ENCODE measurements at regions not wholly inside any gene's neighbourhood (a gene's known extent, or its start where the extent isn't known, plus 50 kb on each side); places are given as distances from the start of the nearest gene placed in this dataset.

DNA sequence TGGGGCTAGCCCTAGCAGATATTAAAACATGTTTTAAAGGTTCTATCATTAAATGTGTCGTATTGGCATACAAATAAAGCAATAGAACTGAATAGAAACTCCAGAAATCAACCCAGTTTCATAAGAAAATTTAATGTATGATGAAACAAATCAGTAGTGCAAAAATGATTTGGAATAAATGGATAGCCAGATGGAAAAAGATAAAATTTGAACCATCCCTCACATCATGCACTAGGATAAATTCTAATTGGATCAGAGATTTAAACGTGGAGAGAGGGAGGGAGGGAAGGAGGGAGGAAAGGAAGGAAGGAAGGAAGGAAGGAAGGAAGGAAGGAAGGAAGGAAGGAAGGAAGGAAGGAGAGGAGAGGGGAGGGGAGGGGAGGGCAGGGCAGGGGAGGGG lies 235.3 kb downstream of the SEC61B start:
- no peaks in the 10 kb centered on the region for H3K27me3 ChIP-seq
- H3K4me3 ChIP-seq = no peak overlapping the region
- 50 to 58% methylated on average over 2 of the region's 2 CpGs for WGBS, 2 donors
- H3K4me1 ChIP-seq = no peaks in the 10 kb centered on the region
- no peak for TF ChIP-seq EP300 (IDR thresholded peaks at IDR 0.05)
- TF ChIP-seq, protein P1, sequence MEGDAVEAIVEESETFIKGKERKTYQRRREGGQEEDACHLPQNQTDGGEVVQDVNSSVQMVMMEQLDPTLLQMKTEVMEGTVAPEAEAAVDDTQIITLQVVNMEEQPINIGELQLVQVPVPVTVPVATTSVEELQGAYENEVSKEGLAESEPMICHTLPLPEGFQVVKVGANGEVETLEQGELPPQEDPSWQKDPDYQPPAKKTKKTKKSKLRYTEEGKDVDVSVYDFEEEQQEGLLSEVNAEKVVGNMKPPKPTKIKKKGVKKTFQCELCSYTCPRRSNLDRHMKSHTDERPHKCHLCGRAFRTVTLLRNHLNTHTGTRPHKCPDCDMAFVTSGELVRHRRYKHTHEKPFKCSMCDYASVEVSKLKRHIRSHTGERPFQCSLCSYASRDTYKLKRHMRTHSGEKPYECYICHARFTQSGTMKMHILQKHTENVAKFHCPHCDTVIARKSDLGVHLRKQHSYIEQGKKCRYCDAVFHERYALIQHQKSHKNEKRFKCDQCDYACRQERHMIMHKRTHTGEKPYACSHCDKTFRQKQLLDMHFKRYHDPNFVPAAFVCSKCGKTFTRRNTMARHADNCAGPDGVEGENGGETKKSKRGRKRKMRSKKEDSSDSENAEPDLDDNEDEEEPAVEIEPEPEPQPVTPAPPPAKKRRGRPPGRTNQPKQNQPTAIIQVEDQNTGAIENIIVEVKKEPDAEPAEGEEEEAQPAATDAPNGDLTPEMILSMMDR (IDR thresholded peaks at IDR 0.05) = no peak
- TF ChIP-seq POLR2AphosphoS5 (IDR thresholded peaks at IDR 0.05) = no peak
- TF ChIP-seq POLR2A (IDR thresholded peaks at IDR 0.05) = no peak
- no peak overlapping the region for H3K27ac ChIP-seq
- no peak for ATAC-seq (ENCODE audit: low FRiP score in 2 of 2)
- H3K9me3 ChIP-seq = no peaks in the 10 kb centered on the region
- DNase-seq = no peak
- no peaks in the 10 kb centered on the region for H3K36me3 ChIP-seq

DNA sequence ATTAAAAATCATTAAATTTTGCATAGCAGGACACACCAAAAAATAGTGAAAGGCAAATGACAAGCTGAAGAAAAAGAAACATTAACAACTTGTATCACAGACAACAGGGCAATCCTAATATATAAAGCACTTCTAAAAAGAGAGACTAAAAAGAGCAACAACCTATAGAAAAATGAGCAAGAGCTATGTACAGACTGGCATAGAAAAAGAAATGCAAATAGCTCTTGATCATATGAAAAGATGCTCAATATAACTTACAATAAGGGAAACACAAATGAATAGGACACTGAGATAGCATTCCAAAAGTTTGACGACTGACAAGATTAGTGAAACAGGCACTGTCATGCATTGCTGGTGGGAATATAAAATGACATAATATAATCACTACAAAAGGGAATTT lies 235.9 kb downstream of the SEC61B start:
- ATAC-seq (ENCODE audit: low FRiP score in 2 of 2) (no peak), DNase-seq (no peak)
- no peaks in the 10 kb centered on the region for H3K27me3 ChIP-seq
- TF ChIP-seq POLR2AphosphoS5 (IDR thresholded peaks at IDR 0.05) (no peak), EP300 (IDR thresholded peaks at IDR 0.05) (no peak), POLR2A (IDR thresholded peaks at IDR 0.05) (no peak)
- TF ChIP-seq, protein P1 (IDR thresholded peaks at IDR 0.05) = no peak
- H3K4me1 ChIP-seq = no peaks in the 10 kb centered on the region
- no peaks in the 10 kb centered on the region for H3K36me3 ChIP-seq
- 81 to 94% methylated on average over 1 of the region's 1 CpG for WGBS, 2 donors
- no peak overlapping the region for H3K4me3 ChIP-seq
- no peak overlapping the region for H3K27ac ChIP-seq
- no peaks in the 10 kb centered on the region for H3K9me3 ChIP-seq

- TF ChIP-seq POLR2AphosphoS5 (IDR thresholded peaks at IDR 0.05) (no peak), POLR2A (IDR thresholded peaks at IDR 0.05) (no peak), EP300 (IDR thresholded peaks at IDR 0.05) (no peak)
- TF ChIP-seq, protein P1 (IDR thresholded peaks at IDR 0.05) = no peak
- ATAC-seq (ENCODE audit: low FRiP score in 2 of 2) (no peak), DNase-seq (no peak)
- H3K36me3 ChIP-seq = no peaks in the 10 kb centered on the region
- 86 to 90% methylated on average over 9 of the region's 9 CpGs for WGBS, 2 donors
- H3K27ac ChIP-seq = no peak overlapping the region
- H3K27me3 ChIP-seq = no peaks in the 10 kb centered on the region
- H3K4me3 ChIP-seq = no peak overlapping the region
- no peaks in the 10 kb centered on the region for H3K4me1 ChIP-seq
- no peaks in the 10 kb centered on the region for H3K9me3 ChIP-seq
Measured at GRCh38 chr9:99459919-99460318, 237.8 kb downstream of the SEC61B start.

DNA sequence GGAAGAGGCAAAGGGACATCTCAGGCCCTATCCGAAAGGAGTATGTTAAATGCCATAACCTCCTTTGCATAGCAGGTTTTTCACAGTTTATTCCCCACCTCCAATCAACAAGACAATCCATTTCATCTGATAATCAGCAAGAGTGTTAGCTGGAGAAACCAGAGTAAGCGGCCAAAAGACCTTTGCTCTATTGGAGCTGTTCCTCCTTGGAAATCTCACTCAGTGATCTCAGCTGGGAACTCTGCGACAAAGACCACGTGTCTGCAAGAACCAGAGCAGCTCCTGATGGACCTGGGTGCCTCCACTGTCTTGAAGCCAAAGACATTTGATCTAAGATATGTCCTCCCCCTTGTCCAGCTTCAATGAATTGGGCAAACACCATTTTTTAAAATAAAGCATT lies 241.0 kb downstream of the SEC61B start:
- no peaks in the 10 kb centered on the region for H3K36me3 ChIP-seq
- no peak for ATAC-seq (ENCODE audit: low FRiP score in 2 of 2)
- 85 to 92% methylated on average over 4 of the region's 4 CpGs for WGBS, 2 donors

DNA sequence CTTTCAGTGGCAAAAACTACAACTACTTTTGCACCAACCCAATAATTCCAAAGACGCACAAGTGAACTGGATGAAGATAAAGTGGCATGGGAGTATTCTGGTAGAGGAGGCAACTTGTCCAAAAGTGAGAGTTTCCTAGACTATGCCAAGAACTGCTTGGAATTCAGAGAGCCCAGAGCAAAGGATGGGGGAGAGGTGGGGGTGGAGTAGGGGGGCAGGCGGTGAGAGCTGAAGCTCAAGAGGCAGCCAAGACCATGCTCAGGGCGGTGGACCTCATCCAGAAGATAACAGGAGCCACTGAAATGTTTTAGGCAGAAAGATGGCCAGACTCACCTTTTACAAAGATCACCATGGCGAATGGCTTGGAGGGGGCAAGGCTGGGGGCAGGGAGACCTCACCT lies 242.5 kb downstream of the SEC61B start:
- Histone ChIP-seq H3K27me3 (no peaks in the 10 kb centered on the region), H3K9me3 (no peaks in the 10 kb centered on the region), H3K27ac (no peak overlapping the region), H3K36me3 (no peaks in the 10 kb centered on the region), H3K4me1 (no peaks in the 10 kb centered on the region), H3K4me3 (no peak overlapping the region)
- no peak for ATAC-seq (ENCODE audit: low FRiP score in 2 of 2)
- no peak for DNase-seq
- TF ChIP-seq EP300 (IDR thresholded peaks at IDR 0.05) (no peak), POLR2A (IDR thresholded peaks at IDR 0.05) (no peak), POLR2AphosphoS5 (IDR thresholded peaks at IDR 0.05) (no peak)
- TF ChIP-seq, protein P1 (IDR thresholded peaks at IDR 0.05) = no peak
- 81 to 85% methylated on average over 4 of the region's 4 CpGs for WGBS, 2 donors

More for the DNA sequence above, 241.0 kb downstream of the SEC61B start:
- H3K4me3 ChIP-seq = no peak overlapping the region
- no peaks in the 10 kb centered on the region for H3K9me3 ChIP-seq
- no peak for DNase-seq
- H3K4me1 ChIP-seq = no peaks in the 10 kb centered on the region
- H3K27ac ChIP-seq = no peak overlapping the region
- H3K27me3 ChIP-seq = no peaks in the 10 kb centered on the region
- TF ChIP-seq, protein P1 (IDR thresholded peaks at IDR 0.05) = no peak
- TF ChIP-seq POLR2AphosphoS5 (IDR thresholded peaks at IDR 0.05) (no peak), POLR2A (IDR thresholded peaks at IDR 0.05) (no peak), EP300 (IDR thresholded peaks at IDR 0.05) (no peak)

All from upper lobe of left lung (tissue), 6 donors.